Hematopoietic multipotent progenitor cell treated with erythropoietin and hydrocortisone succinate and interleukin-3 and kit ligand, for 15 days (in vitro differentiated cells): ENCODE measurements at regions not wholly inside any gene's neighbourhood (a gene's known extent, or its start where the extent isn't known, plus 50 kb on each side); places are given as distances from the start of the nearest gene placed in this dataset.

Source experiments
- DNase-seq: peaks from one replicate; pipeline ENCODE4 v3.0.0-alpha.2; 2015; ENCODE audit warnings: low spot score

- no peak for DNase-seq
Measured at GRCh38 chr11:131052367-131052766, 136.1 kb upstream of the SNX19 start.

DNA sequence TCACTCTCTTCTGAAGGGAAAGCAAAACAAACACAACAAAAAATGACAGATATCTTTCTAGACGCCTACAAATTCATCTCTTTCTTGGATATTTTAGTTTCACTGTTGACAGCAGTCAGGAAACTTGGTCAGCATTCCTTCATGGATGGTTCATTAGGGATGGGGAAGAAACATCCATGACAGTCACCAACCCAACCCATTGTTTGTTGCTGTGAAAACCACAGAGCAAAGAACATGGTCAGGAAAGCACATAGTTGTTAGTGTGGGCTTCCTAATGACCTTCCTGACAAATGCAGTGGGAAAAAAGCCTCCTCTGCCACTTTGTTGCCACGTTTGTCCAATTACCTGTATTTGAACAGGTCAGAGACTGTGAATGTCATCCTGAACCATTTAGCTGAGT lies 139.8 kb upstream of the SNX19 start:
- no peak for DNase-seq

- DNase-seq, result no peak
Measured at GRCh38 chr11:131063638-131064037, 147.4 kb upstream of the SNX19 start.

DNA sequence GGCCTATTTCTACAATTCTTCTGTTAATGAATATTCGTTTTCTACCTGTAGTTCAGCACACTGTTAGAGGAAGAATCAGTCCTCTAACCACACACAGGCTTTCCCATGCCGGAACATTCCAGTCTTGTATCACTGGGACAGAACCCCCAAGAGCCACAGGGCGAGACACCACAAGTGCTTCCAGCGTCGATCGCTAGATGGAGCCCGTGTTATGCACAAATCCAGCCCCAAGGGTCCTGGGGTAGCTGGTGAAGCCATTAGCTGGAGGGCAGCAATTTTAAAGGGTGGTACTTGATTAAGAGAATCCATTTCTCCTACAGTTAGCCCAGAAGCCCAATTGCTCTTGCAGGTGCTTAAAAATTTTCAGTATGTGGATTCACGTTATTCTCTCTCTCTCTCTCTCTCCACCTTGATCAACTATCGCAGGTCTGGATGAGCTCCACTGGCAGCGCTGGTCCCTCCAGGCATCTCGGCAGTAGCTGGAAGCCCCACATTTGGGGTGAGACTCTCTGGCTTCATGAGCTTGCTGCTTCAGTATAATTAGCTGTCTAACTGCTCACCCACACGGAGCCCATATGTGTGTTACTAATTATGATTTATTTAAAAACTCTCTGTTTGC lies 148.2 kb upstream of the SNX19 start:
- DNase-seq, result peak; percentile 8

- DNase-seq, result no peak
Measured at GRCh38 chr11:131065435-131066413, 149.4 kb upstream of the SNX19 start.

- no peak for DNase-seq
Measured at GRCh38 chr11:131066551-131066950, 150.3 kb upstream of the SNX19 start.

DNA sequence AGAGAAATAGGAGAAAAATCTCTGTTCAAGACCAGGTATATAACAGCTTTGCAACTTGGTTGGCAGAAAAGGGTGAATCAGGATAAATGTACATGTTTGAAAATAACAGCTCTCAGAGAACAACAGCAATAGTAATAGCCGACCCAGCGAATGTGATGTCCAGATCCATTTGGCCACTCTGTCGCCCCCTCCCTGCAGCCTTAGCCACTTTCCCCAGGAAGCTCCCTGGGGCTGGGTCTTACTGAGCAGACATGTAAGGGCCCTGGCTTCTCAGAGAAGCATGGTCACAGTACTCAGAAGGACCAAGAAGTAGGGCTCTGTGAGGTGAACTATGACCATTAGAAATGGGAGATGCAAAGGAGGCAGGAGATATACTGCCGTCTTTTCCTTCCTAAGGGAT lies 154.1 kb upstream of the SNX19 start:
- no peak for DNase-seq

- no peak for DNase-seq
Measured at GRCh38 chr11:131073167-131073566, 156.9 kb upstream of the SNX19 start.

DNA sequence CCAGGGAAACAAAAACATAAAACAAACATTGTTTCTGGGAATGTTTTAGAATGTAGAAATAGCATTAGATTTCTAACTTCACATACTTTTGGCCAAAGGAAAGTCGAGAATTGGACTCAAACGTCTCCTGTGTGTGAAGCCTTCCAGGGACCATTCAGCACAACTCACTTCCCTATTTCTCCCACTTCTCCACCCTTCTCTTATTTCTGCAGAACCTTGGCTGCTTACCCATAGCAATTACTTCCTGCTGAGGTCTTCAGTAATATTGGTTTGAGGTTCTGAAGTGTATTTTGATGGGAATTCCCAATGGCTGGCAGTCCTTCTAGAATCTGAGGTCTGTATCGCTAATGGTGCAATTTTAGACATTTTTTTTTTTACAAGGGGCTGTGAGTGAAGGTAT lies 158.3 kb upstream of the SNX19 start:
- no peak for DNase-seq

DNA sequence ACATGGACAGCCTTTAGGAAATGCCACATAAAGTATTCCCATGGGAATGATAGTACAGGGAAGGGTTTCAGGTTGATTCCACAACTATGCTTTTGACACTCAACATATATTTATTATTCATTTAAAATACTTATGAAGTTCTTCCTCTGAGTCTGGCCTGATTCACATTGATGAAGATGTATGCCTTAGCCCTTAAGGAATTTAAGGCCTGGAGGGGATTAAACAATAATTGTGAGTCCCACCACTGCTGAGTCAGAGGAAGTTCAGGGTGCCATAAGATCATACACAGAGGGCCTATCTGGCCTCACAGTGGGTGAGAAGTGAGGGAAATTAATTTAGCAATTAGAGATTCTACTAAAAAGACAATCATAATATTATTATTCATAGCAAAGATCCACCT lies 161.1 kb upstream of the SNX19 start:
- DNase-seq, result no peak

DNA sequence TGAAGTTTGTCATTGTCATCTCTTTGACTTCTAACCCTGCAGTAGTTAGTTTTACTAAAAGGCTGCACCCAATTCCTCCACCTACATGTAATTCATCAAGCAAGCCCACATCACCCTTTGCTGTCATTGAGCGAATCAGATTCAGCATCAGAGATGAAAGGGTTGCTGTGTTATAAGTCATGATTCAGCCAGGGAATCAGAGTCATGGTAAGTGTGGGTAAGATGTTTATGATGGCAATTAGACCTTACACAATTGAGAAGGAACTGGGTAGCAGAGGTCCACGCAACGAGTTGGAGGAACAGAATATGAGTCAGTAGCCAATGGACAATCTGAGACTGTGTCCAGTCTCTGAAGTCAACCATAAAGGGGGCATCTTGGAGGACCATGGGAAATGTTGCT lies 162.8 kb upstream of the SNX19 start:
- DNase-seq, result no peak

DNA sequence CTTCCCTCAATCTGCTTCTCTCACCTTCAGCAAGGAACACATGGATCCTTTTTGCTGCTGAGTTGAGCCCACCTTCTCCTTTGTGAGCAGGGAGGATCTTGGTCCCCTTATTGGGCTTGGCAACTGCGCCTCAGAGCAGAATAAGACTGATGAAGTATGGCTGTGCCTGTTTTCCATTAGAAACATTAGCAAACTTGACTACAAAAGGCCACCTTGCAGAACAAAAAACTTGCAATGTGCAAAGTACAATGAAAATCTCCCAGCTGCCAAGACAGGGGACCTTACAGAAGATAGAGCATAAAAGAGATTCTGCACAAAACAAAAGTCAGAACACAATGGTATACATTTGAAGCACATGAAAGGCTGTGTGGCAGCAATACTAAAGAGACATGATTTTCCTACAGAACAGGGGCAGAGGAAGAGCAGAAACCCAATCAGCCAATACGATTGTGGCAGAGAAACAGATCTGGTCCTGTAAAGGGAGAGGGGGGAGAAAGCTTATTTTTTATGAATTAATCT lies 173.5 kb upstream of the SNX19 start:
- no peak for DNase-seq

DNA sequence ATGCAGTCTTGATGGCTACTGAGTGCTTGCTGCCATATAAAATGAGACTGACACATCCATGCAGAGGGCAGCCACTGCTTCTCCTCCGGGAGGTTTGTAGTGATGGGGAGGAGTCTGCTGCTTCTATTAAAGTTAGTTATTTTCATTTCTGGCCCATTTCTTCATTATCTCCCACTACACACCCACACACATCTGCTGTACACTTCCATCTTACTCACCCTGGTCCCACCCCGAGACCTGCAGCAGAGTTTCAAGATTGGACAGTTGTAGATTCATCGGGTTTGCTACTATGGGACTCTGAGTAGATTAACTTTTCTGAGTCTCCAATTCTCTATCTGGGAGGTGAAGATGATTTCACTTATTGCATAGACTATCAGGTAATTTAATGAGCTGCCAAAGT lies 176.2 kb upstream of the SNX19 start:
- no peak for DNase-seq

DNA sequence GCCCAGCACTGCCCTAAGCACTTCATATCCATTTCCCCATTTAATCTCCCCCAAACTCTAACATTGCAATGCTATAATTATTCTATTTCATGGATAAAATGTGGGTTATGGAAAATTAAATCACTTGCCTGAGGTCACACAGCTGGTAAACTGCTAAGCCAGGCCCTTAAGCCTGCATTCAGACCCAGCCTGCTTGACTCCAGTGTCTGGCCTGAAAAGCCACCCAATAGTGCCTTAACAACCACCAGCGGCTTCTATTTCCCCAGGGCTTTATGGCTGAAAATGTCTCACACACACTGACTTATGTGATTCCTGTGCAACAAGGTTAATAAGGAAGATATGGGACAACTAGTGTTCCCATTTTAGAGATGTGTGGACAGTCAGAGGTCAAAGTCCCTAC lies 178.5 kb upstream of the SNX19 start:
- no peak for DNase-seq

DNA sequence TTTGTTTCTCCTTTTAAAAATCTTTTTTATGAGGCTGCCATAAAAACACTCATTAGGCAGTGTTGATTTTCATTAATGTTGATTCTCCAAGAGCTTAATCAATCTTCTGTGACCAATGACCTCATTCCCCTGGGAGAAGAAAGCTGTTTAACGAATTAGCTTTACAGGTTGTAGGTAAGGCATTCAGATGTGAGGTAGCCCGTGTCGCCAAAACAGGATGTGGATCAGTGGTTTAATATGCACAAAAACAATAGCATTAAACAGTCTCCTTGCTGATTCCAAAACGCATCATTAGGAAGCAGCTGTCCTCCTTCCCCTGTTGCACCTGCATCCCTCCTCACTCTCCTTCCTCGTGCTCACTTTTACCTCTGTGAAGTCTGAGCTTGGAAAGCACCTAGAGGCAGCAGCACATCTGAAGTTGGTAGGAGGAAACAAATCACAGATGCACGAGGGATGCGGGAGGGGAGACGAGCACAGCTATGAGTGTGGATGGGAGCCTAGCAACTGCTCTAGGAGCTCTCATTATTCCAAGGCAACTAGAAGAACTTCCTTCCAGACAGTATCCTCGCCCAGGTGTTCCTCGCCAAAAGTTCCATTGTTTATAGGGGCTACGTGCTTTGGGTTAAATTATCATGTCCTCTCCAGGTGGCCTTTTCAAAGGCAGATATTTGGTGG lies 179.4 kb upstream of the SNX19 start:
- DNase-seq, result no peak

DNA sequence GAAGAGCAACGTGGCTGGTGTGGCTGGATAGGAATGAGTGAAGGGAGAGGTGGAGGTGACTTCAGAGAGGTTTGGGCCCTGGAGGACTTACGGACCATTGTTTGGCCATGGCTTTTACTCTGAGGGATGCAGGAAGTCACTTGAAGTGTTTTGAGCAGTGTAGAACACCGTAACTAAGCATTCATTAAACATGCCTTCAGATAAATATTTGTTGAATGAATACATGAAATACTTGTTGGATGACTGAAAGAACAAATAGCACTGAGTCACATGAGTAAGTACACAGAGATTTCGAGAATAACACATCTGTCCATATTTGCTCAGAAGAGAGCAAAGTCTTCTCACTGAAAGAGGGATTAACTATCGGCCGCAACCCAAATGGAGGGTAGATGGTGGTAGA lies 182.7 kb upstream of the SNX19 start:
- DNase-seq, result no peak

DNA sequence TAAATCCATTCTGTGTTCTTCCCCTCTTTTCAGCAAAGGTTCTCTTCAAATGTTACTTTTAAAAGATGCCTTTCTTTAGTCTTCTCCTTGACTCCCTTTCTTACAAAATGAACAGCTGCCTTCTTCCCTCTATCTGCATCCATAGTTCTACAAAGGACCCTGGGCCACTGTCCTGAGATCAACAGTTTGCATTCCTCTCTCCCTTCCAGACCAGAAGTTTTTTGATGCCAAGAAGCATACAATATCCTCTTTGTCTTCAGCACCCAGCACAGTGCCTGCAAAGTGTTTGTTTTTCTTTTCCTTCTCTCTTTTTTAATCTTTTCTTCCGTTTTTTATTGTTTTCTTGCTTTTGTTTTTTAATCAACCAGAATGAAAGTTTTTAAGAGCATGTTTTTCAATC lies 183.5 kb upstream of the SNX19 start:
- no peak for DNase-seq

- no peak for DNase-seq
Measured at GRCh38 chr11:131108760-131109159, 192.5 kb upstream of the SNX19 start.

DNA sequence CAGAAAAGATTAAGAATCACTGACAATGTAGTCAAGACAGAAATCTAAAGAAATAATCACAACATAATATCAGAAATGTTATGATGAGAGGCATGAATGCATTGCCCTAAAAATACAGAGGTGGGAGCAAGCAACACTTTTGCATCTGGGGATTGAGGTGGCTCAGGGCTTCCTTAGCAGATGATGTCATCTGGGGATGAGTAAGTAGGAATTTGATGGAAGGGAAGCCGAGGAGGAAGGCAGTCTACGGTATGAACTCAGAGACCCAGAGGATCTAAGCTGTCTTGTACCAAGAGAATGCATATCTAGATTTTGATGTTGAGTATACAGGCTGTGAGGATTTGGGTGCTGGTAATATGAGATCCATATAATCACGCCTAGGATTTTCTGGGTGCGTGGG lies 193.0 kb upstream of the SNX19 start:
- no peak for DNase-seq

GRCh38 chr11:131109790-131110189 lies 193.5 kb upstream of the SNX19 start:
- no peak for DNase-seq

DNA sequence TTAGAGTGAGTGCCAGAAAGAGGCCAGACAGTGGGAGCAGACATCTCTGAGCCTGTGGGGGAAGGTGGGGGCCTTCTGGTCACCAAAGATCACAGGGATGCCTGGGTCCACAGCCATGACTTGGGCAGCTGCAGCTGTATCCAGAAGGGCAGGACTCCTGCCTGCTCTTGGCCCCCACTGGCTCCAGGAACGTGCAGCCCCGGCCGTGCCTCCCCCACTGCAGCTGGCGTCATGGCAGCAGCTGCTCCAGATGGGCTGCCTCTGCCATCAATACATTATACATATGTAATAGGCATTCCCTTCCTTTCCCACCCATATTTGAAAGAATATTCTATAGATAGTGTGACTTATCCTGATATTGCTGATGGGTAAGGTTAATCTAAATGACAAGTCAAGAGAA lies 195.5 kb upstream of the SNX19 start:
- DNase-seq, result no peak

- no peak for DNase-seq
Measured at GRCh38 chr11:131118247-131118646, 202.0 kb upstream of the SNX19 start.
